Esophagus squamous epithelium (tissue), 5 donors: ENCODE measurements at regions not wholly inside any gene's neighbourhood (a gene's known extent, or its start where the extent isn't known, plus 50 kb on each side); places are given as distances from the start of the nearest gene placed in this dataset.

ENCODE experiments used
- DNase-seq: peaks from one replicate; lab custom pipeline; 2025; lab: John Stamatoyannopoulos, UW
- H3K27ac ChIP-seq, 4 donors: fragments of 200-600 bp; sonication (generic); one replicate each; pipeline ENCODE4 v1.5.1; 2016 to 2019; ENCODE audit warnings: mild to moderate bottlenecking in 1 of 4
- H3K27me3 ChIP-seq, 4 donors: fragments of 200-600 bp; sonication (generic); 1 replicate in 3 of 4; 2 replicates in 1 of 4; pipeline versions ENCODE4 v1.5.1 to v1.6.0; 2017 to 2021; ENCODE audit warnings: antibody characterized with exemption in 1 of 4
- H3K36me3 ChIP-seq, 3 donors: fragments of 200-600 bp; sonication (generic); one replicate each; pipeline ENCODE4 v1.5.1; 2016 to 2019
- H3K4me1 ChIP-seq, 3 donors: fragments of 200-600 bp; sonication (generic); one replicate each; pipeline ENCODE4 v1.5.1; 2017 to 2019
- H3K4me3 ChIP-seq, 4 donors: fragments of 200-600 bp; sonication (generic); 1 replicate in 3 of 4; 2 replicates in 1 of 4; pipeline ENCODE4 v1.5.1; 2016 to 2019; ENCODE audit warnings: mild to moderate bottlenecking in 2 of 4, moderate library complexity in 1 of 4
- H3K9me3 ChIP-seq, 3 donors: fragments of 200-600 bp; sonication (generic); one replicate each; pipeline ENCODE4 v1.5.1; 2016 to 2019
- POLR2A ChIP-seq, 4 donors: fragments of 450-650 bp; IDR thresholded peaks; one replicate each; pipeline ENCODE4 v1.6.1; 2017; ENCODE audit warnings: antibody characterized with exemption in 4 of 4, mild to moderate bottlenecking in 4 of 4, moderate library complexity in 3 of 4
- WGBS, 2 donors: methylation state at CpG; one replicate each; pipeline ENCODE4 v1.1.5; 2018; 5-methylcytosine and 5-hydroxymethylcytosine counted together
- intact Hi-C: fragments of 100-400 bp; cut with DNase I; formaldehyde crosslinking; loops from one replicate; pipeline ENCODE4 v1.15.0; 2022
- TF ChIP-seq, protein P1 (sequence below), 6 experiments: fragments of 450-650 bp in 4 of 6; fragments of 200-600 bp in 2 of 6; sonication (generic) in 2 of 6; IDR thresholded peaks; one replicate each; pipeline ENCODE4 v1.5.1; 2016 to 2019; ENCODE audit warnings: antibody characterized with exemption in 6 of 6, mild to moderate bottlenecking in 4 of 6, moderate library complexity in 4 of 6
- donor health status: DM: yes; HTN: yes; CAD: no.

DNA sequence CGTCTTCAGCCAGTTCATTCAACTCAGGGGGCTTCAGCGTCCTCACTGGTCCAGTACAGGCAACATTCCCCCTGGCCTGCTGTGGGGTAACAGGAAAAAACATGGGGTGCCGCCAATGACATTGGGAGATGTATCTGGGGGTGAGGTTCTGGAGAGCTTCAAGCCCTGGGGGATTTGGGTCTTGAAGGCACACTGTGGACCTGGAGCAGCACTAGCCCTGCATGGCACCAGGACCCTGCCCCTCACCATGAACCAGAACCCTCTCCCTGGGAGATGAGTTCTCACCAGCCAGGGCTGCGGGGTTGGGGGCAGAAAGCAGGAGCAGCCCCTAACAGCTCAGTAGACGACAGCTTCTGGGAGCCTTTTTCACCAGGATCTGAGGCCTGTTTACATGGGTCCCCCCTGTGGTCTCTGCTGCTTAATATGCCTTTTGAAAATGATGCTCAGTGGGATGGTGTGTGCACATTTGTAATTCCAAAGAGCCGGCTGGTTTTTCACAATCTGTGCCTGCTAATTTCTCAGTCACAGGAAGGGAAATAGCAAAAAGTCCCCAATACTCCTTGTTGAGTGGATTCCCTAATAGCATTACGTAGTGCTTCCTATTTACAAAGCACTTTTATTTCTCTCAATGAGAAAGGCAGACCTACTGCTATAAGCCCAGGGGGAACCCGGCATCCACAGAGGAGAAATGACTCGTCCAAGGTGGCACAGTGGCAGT is 509.5 kb downstream of the RPS24 start:
- TF ChIP-seq POLR2A (IDR thresholded peaks at IDR 0.05): no peak
- TF ChIP-seq, protein P1, sequence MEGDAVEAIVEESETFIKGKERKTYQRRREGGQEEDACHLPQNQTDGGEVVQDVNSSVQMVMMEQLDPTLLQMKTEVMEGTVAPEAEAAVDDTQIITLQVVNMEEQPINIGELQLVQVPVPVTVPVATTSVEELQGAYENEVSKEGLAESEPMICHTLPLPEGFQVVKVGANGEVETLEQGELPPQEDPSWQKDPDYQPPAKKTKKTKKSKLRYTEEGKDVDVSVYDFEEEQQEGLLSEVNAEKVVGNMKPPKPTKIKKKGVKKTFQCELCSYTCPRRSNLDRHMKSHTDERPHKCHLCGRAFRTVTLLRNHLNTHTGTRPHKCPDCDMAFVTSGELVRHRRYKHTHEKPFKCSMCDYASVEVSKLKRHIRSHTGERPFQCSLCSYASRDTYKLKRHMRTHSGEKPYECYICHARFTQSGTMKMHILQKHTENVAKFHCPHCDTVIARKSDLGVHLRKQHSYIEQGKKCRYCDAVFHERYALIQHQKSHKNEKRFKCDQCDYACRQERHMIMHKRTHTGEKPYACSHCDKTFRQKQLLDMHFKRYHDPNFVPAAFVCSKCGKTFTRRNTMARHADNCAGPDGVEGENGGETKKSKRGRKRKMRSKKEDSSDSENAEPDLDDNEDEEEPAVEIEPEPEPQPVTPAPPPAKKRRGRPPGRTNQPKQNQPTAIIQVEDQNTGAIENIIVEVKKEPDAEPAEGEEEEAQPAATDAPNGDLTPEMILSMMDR (IDR thresholded peaks at IDR 0.05): no peak
- H3K9me3 ChIP-seq: no peaks in the 10 kb centered on the region
- peaks cover 0 to 40% (median 26%) of the 10 kb centered on the region in 3 donors for H3K4me1 ChIP-seq
- DNase-seq: no peak
- H3K27me3 ChIP-seq: peaks cover 0 to 24% (median 0%) of the 10 kb centered on the region in 4 donors
- H3K4me3 ChIP-seq: no peak overlapping the region
- 42 to 53% methylated on average over 6 to 8 of the region's 9 CpGs for WGBS, 2 donors
- intact Hi-C loops: no loop called here
- peak overlapping the region in 3 of 4 donors; percentile 39 to 78 (median 62) for H3K27ac ChIP-seq
- H3K36me3 ChIP-seq: no peaks in the 10 kb centered on the region

- 22 to 37% methylated on average over 6 to 10 of the region's 11 CpGs for WGBS, 2 donors
Observed at GRCh38 chr10:78543749-78544362, 510.2 kb downstream of the RPS24 start.

DNA sequence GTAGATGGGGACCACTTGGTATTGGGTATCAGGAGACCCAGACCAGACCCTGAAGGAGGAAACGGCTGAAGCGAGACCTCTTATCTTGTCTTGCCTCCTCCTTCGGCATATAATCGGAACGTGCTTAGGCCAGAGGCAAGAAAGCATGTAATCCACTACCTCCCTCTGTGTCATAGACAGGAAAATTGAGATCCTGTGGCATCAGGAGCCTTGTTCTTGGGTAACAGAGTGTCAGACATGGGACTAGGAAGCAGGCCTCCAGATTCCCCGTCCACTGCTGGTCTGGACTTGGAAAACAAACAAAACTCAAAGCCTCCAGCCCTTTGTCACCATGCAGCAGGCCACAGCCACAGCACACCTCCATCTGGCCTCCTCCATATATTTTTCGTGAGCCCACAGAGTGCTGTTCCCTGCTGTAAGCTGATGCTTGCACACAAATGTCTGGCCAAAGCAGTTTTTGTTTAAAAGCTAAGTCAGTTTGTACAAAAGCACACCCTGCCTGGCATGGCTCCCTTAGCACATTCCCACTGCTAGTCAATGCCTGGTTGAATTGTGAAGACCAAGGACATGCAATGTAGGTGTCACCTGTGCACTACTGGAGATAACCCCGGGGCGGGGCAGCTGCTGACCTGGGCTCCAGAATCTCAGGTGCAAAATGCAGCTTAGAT is 510.9 kb downstream of the RPS24 start:
- H3K27ac ChIP-seq: peak overlapping the region in 3 of 4 donors; percentile 16 to 78 (median 62)
- no peak overlapping the region for H3K4me3 ChIP-seq
- intact Hi-C loops: no loop called here
- H3K4me1 ChIP-seq: peaks cover 0 to 50% (median 24%) of the 10 kb centered on the region in 3 donors
- peaks cover 0 to 27% (median 0%) of the 10 kb centered on the region in 4 donors for H3K27me3 ChIP-seq
- H3K9me3 ChIP-seq: no peaks in the 10 kb centered on the region
- no peaks in the 10 kb centered on the region for H3K36me3 ChIP-seq
- DNase-seq: no peak
- TF ChIP-seq, protein P1 (IDR thresholded peaks at IDR 0.05): no peak
- no peak for TF ChIP-seq POLR2A (IDR thresholded peaks at IDR 0.05)
- WGBS, 2 donors: 90 to 94% methylated on average over 6 to 7 of the region's 9 CpGs

More at GRCh38 chr10:78543749-78544362, 510.2 kb downstream of the RPS24 start:
- H3K27ac ChIP-seq: peak overlapping the region; percentile 16 to 78 (median 50)
- H3K4me3 ChIP-seq: no peak overlapping the region
- peaks cover 0 to 24% (median 0%) of the 10 kb centered on the region in 4 donors for H3K27me3 ChIP-seq
- H3K36me3 ChIP-seq: no peaks in the 10 kb centered on the region
- no peaks in the 10 kb centered on the region for H3K9me3 ChIP-seq
- H3K4me1 ChIP-seq: peaks cover 0 to 43% (median 26%) of the 10 kb centered on the region in 3 donors
- no peak for TF ChIP-seq POLR2A (IDR thresholded peaks at IDR 0.05)
- intact Hi-C loops: no loop called here
- no peak for DNase-seq

DNA sequence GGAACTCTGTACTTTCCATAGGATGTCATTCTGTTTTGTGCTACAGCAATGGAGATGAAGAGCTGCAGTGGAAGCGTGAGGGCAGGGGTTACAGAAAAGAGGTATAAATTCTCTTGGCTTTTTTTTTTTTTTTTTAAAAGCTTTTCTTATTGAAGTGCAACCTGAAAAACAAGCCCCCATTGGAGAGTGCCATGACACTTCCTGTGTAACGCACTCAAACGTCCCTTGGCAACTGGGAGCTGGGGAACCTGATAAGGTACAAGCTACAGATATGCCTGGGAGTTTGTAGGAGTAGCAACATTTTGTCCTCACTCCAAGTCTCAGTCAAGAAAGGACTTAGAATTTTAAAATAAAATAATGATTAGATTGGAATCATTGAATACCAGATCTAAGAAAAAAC is 512.1 kb downstream of the RPS24 start:
- no peak for DNase-seq
- H3K4me3 ChIP-seq: no peak overlapping the region
- WGBS, 2 donors: 68 to 80% methylated on average over 3 of the region's 3 CpGs
- H3K9me3 ChIP-seq: no peaks in the 10 kb centered on the region
- H3K4me1 ChIP-seq: peaks cover 0 to 54% (median 24%) of the 10 kb centered on the region in 3 donors
- H3K27me3 ChIP-seq: peaks cover 0 to 27% (median 0%) of the 10 kb centered on the region in 4 donors
- H3K36me3 ChIP-seq: no peaks in the 10 kb centered on the region
- intact Hi-C loops: no loop called here
- TF ChIP-seq, protein P1 (IDR thresholded peaks at IDR 0.05): no peak
- TF ChIP-seq POLR2A (IDR thresholded peaks at IDR 0.05): no peak
- no peak overlapping the region for H3K27ac ChIP-seq

GRCh38 chr10:78547397-78547796 is 513.7 kb downstream of the RPS24 start:
- intact Hi-C loops: no loop called here
- H3K27ac ChIP-seq: no peak overlapping the region

More at GRCh38 chr10:78547397-78547796, 513.7 kb downstream of the RPS24 start:
- DNase-seq: no peak
- Histone ChIP-seq H3K4me1 (peaks cover 0 to 51% (median 13%) of the 10 kb centered on the region in 3 donors), H3K9me3 (no peaks in the 10 kb centered on the region), H3K27me3 (peaks cover 0 to 27% (median 0%) of the 10 kb centered on the region in 4 donors), H3K36me3 (no peaks in the 10 kb centered on the region), H3K4me3 (no peak overlapping the region)
- 60 to 88% methylated on average over 6 of the region's 6 CpGs for WGBS, 2 donors
- TF ChIP-seq, protein P1 (IDR thresholded peaks at IDR 0.05): no peak
- TF ChIP-seq POLR2A (IDR thresholded peaks at IDR 0.05): no peak
